Astrocyte (in vitro differentiated cells and primary cell): ENCODE measurements at regions not wholly inside any gene's neighbourhood (a gene's known extent, or its start where the extent isn't known, plus 50 kb on each side); places are given as distances from the start of the nearest gene placed in this dataset.

Experiments used
- DNase-seq: peaks from one replicate; pipeline ENCODE4 v3.0.0-alpha.2; 2010; ENCODE audit warnings: low read depth
- FAIRE-seq: peaks from 2 replicates; lab custom pipeline; 2011; peaks lifted over from hg19 to GRCh38; lab: Jason Lieb, UNC
- H2AFZ ChIP-seq: 2 replicates; pipeline ENCODE4 v1.6.0; 2012; ENCODE audit warnings: low read depth, low read length, inconsistent platforms
- H3K27ac ChIP-seq: 2 replicates; pipeline ENCODE4 v1.5.1; 2011; ENCODE audit warnings: low read depth, low read length, inconsistent platforms
- H3K27me3 ChIP-seq: 2 replicates; pipeline ENCODE4 v1.6.0; 2011; ENCODE audit warnings: low read length, inconsistent platforms; ENCODE audit not compliant: insufficient read depth
- H3K36me3 ChIP-seq: 2 replicates; pipeline ENCODE4 v1.5.1; 2011; ENCODE audit warnings: low read length, inconsistent platforms; ENCODE audit not compliant: insufficient read depth
- H3K4me1 ChIP-seq: 2 replicates; pipeline ENCODE4 v1.5.1; 2011; ENCODE audit warnings: low read length, inconsistent platforms; ENCODE audit not compliant: insufficient read depth
- H3K4me2 ChIP-seq: 2 replicates; pipeline ENCODE4 v1.6.0; 2012; ENCODE audit warnings: low read length, inconsistent platforms
- H3K4me3 ChIP-seq: 2 replicates; pipeline ENCODE4 v1.5.1; 2011; ENCODE audit warnings: low read depth, mild to moderate bottlenecking, low read length, inconsistent platforms; ENCODE audit not compliant: insufficient read depth
- H3K79me2 ChIP-seq: 2 replicates; pipeline ENCODE4 v1.6.0; 2012; ENCODE audit warnings: mild to moderate bottlenecking, low read length, inconsistent platforms; ENCODE audit not compliant: insufficient read depth
- H3K9ac ChIP-seq: 2 replicates; pipeline ENCODE4 v1.6.0; 2012; ENCODE audit warnings: mild to moderate bottlenecking, low read length, inconsistent platforms
- H3K9me3 ChIP-seq: 2 replicates; pipeline ENCODE4 v1.5.1; 2012; ENCODE audit warnings: low read depth, mild to moderate bottlenecking, low read length, inconsistent platforms; ENCODE audit not compliant: insufficient read depth
- H4K20me1 ChIP-seq: 2 replicates; pipeline ENCODE4 v1.6.0; 2012; ENCODE audit warnings: low read length, inconsistent platforms; ENCODE audit not compliant: insufficient read depth
- H3K27ac Mint-ChIP-seq: one replicate; pipeline ENCODE4 v1.8.0; 2021; ENCODE audit warnings: mild to moderate bottlenecking, mixed read lengths; ENCODE audit not compliant: unreplicated experiment
- H3K27me3 Mint-ChIP-seq: one replicate; pipeline ENCODE4 v1.8.0; 2021; ENCODE audit warnings: low read depth, mixed read lengths; ENCODE audit not compliant: unreplicated experiment
- H3K36me3 Mint-ChIP-seq: one replicate; pipeline ENCODE4 v1.8.0; 2021; ENCODE audit warnings: low read depth, mixed read lengths; ENCODE audit not compliant: unreplicated experiment
- H3K4me1 Mint-ChIP-seq: one replicate; pipeline ENCODE4 v1.8.0; 2021; ENCODE audit warnings: low read depth, mixed read lengths; ENCODE audit not compliant: unreplicated experiment
- H3K4me3 Mint-ChIP-seq: one replicate; pipeline ENCODE4 v1.8.0; 2021; ENCODE audit warnings: mild to moderate bottlenecking, moderate library complexity, mixed read lengths; ENCODE audit not compliant: unreplicated experiment
- H3K9me3 Mint-ChIP-seq: one replicate; pipeline ENCODE4 v1.8.0; 2021; ENCODE audit warnings: mild to moderate bottlenecking, mixed read lengths; ENCODE audit not compliant: unreplicated experiment
- EZH2 ChIP-seq: IDR thresholded peaks from 2 replicates; pipeline ENCODE4 v1.6.1; 2012; ENCODE audit warnings: mild to moderate bottlenecking, low read length, inconsistent platforms; ENCODE audit not compliant: insufficient read depth
- TF ChIP-seq, protein P1 (sequence below): IDR thresholded peaks from 2 replicates; pipeline ENCODE4 v1.5.1; 2011; ENCODE audit warnings: low read depth, mild to moderate bottlenecking, inconsistent platforms, low read length, moderate library complexity; ENCODE audit not compliant: insufficient read depth

DNA sequence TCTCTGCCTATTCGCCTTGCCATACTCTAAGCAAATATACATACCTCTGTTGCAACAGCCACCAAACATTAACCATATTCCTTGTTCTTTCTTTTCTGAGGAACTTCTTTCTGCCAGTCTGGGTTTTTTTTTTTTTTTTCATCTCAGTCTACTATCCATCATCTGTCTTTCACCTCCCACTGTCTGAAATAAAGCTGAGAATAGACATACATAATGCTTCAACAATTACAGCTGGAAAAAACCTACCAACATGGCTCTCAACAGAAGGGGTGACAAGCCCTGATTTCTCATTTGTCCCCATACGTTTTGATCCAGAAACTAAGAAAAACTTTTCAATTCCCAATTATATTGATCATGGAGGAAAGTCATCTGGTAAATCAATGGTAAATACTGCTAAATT lies 728.8 kb upstream of the POU3F3 start:
- H3K9ac ChIP-seq: no peak overlapping the region
- no peaks in the 10 kb centered on the region for H3K27me3 ChIP-seq
- no peak overlapping the region for H2AFZ ChIP-seq
- DNase-seq (no peak), FAIRE-seq (no peak)
- no peak overlapping the region for H3K4me2 ChIP-seq
- H3K4me1 ChIP-seq: no peaks in the 10 kb centered on the region
- H3K27ac Mint-ChIP-seq: no peak overlapping the region
- H3K27ac ChIP-seq: no peak overlapping the region
- no peak overlapping the region for H3K4me3 Mint-ChIP-seq
- no peaks in the 10 kb centered on the region for H3K36me3 Mint-ChIP-seq
- H3K9me3 Mint-ChIP-seq: no peaks in the 10 kb centered on the region
- no peak for TF ChIP-seq EZH2
- TF ChIP-seq, protein P1, sequence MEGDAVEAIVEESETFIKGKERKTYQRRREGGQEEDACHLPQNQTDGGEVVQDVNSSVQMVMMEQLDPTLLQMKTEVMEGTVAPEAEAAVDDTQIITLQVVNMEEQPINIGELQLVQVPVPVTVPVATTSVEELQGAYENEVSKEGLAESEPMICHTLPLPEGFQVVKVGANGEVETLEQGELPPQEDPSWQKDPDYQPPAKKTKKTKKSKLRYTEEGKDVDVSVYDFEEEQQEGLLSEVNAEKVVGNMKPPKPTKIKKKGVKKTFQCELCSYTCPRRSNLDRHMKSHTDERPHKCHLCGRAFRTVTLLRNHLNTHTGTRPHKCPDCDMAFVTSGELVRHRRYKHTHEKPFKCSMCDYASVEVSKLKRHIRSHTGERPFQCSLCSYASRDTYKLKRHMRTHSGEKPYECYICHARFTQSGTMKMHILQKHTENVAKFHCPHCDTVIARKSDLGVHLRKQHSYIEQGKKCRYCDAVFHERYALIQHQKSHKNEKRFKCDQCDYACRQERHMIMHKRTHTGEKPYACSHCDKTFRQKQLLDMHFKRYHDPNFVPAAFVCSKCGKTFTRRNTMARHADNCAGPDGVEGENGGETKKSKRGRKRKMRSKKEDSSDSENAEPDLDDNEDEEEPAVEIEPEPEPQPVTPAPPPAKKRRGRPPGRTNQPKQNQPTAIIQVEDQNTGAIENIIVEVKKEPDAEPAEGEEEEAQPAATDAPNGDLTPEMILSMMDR: no peak
- peaks cover 2% of the 10 kb centered on the region for H3K4me1 Mint-ChIP-seq
- no peaks in the 10 kb centered on the region for H3K9me3 ChIP-seq
- no peaks in the 10 kb centered on the region for H3K79me2 ChIP-seq
- no peaks in the 10 kb centered on the region for H3K36me3 ChIP-seq
- H4K20me1 ChIP-seq: no peaks in the 10 kb centered on the region
- no peaks in the 10 kb centered on the region for H3K27me3 Mint-ChIP-seq
- H3K4me3 ChIP-seq: no peak overlapping the region

DNA sequence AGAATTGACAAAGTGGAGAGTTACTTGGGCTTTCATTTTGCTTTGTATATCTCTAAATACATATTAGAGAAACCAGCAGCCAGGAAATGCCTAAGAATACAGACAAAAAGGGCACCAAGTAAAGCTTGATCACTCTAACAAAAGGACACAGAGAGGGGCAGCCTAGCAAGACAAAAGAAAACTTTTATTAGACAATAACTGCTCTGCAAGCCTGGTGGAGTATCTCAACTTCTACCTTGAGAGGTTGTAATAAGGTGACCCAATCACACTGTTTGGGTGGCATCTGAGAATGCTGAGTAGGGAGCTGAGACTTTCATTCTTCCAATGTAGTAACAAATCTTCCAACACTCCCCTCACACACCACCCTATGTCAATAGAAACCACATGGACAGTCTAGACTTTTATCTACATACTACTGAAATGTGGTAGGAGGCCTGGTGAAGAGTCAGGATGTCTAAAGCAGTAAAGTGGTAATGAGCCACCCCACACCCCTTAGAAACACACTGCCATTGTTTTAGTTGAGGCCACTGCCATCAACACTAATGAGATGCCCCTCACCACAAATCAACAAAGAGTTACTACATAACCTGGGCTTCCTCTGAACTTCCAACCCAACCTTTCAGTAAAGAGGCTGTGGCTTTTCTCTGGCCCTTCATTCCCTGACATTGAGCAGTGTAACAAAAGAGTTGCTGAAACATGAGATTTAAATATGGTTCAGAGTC lies 726.7 kb upstream of the POU3F3 start:
- Mint-ChIP-seq H3K27ac (no peak overlapping the region), H3K27me3 (no peaks in the 10 kb centered on the region), H3K9me3 (no peaks in the 10 kb centered on the region), H3K36me3 (no peaks in the 10 kb centered on the region), H3K4me3 (no peak overlapping the region), H3K4me1 (peaks cover 2% of the 10 kb centered on the region)
- Histone ChIP-seq H4K20me1 (no peaks in the 10 kb centered on the region), H3K27me3 (no peaks in the 10 kb centered on the region), H3K36me3 (no peaks in the 10 kb centered on the region), H3K9ac (no peak overlapping the region), H3K27ac (no peak overlapping the region), H2AFZ (no peak overlapping the region), H3K79me2 (no peaks in the 10 kb centered on the region), H3K4me1 (no peaks in the 10 kb centered on the region), H3K4me2 (no peak overlapping the region), H3K9me3 (no peaks in the 10 kb centered on the region), H3K4me3 (no peak overlapping the region)
- DNase-seq: no peak
- no peak for FAIRE-seq
- TF ChIP-seq, protein P1: no peak
- no peak for TF ChIP-seq EZH2

DNA sequence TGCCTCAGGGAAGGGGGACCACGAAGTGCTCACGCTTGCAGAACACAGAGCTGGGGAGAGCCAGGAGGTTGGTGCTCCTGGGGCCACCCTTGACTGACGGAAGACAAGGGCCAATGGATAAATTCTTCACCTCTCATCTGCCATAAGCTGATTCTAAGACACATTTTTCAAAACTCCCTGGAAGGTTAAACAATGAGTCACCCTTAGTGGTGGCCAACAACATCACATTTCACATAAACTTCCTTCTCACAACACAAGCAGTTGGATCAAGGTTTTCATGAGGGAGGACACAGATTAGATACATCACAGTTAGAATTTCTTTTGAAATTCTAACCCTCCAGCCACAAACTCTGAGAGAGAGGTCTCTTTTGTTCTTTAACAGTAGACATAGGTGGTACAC lies 713.6 kb upstream of the POU3F3 start:
- Mint-ChIP-seq H3K9me3 (no peaks in the 10 kb centered on the region), H3K27me3 (no peaks in the 10 kb centered on the region), H3K4me1 (peaks cover 5% of the 10 kb centered on the region), H3K36me3 (no peaks in the 10 kb centered on the region), H3K4me3 (no peak overlapping the region), H3K27ac (no peak overlapping the region)
- no peak for TF ChIP-seq EZH2
- TF ChIP-seq, protein P1: no peak
- H3K4me3 ChIP-seq: no peak overlapping the region
- no peaks in the 10 kb centered on the region for H3K36me3 ChIP-seq
- no peak overlapping the region for H3K9ac ChIP-seq
- no peak overlapping the region for H3K27ac ChIP-seq
- H3K9me3 ChIP-seq: no peaks in the 10 kb centered on the region
- no peaks in the 10 kb centered on the region for H3K79me2 ChIP-seq
- no peak overlapping the region for H2AFZ ChIP-seq
- FAIRE-seq: no peak
- H3K4me1 ChIP-seq: peaks cover 5% of the 10 kb centered on the region
- no peaks in the 10 kb centered on the region for H3K27me3 ChIP-seq
- peak; percentile 10 for DNase-seq
- no peak overlapping the region for H3K4me2 ChIP-seq
- H4K20me1 ChIP-seq: no peaks in the 10 kb centered on the region
